ENCODE measurements at regions not wholly inside any gene's neighbourhood (a gene's known extent, or its start where the extent isn't known, plus 50 kb on each side); places are given as distances from the start of the nearest gene placed in this dataset.

GRCh38 chr4:74536557-74536956, 91.6 kb downstream of the AREG start:
- H3K4me3 ChIP-seq (ENCODE audit: low read depth, low read length), result no peak overlapping the region
- DNase-seq (ENCODE audit: low read depth), result no peak
- TF ChIP-seq CTCF (conservative IDR thresholded peaks at IDR 0.05; ENCODE audit: low read depth, low read length), result peak; percentile 56

GRCh38 chr4:74537459-74537858, 92.5 kb downstream of the AREG start:
- DNase-seq (ENCODE audit: low read depth), result no peak
- no peak for TF ChIP-seq CTCF (conservative IDR thresholded peaks at IDR 0.05; ENCODE audit: low read depth, low read length)
- H3K4me3 ChIP-seq (ENCODE audit: low read depth, low read length), result no peak overlapping the region

GRCh38 chr4:74539044-74539790, 94.3 kb downstream of the AREG start:
- peak; percentile 95 for DNase-seq (ENCODE audit: low read depth)

GRCh38 chr4:74540193-74540592, 95.3 kb downstream of the AREG start:
- no peak for DNase-seq (ENCODE audit: low read depth)
- H3K4me3 ChIP-seq (ENCODE audit: low read depth, low read length), result no peak overlapping the region
- TF ChIP-seq CTCF (conservative IDR thresholded peaks at IDR 0.05; ENCODE audit: low read depth, low read length), result no peak

More at GRCh38 chr4:74539044-74539790, 94.3 kb downstream of the AREG start:
- no peak for TF ChIP-seq CTCF (conservative IDR thresholded peaks at IDR 0.05; ENCODE audit: low read depth, low read length)
- H3K4me3 ChIP-seq (ENCODE audit: low read depth, low read length), result no peak overlapping the region

- no peak overlapping the region for H3K4me3 ChIP-seq (ENCODE audit: low read depth, low read length)
Measured at GRCh38 chr4:74541667-74542066, 96.7 kb downstream of the AREG start.

GRCh38 chr4:74543231-74543781, 98.4 kb downstream of the AREG start:
- no peak for DNase-seq (ENCODE audit: low read depth)
- no peak for TF ChIP-seq CTCF (conservative IDR thresholded peaks at IDR 0.05; ENCODE audit: low read depth, low read length)
- no peak overlapping the region for H3K4me3 ChIP-seq (ENCODE audit: low read depth, low read length)

More at GRCh38 chr4:74541667-74542066, 96.7 kb downstream of the AREG start:
- no peak for DNase-seq (ENCODE audit: low read depth)
- no peak for TF ChIP-seq CTCF (conservative IDR thresholded peaks at IDR 0.05; ENCODE audit: low read depth, low read length)

GRCh38 chr4:74543983-74544382, 99.0 kb downstream of the AREG start:
- TF ChIP-seq CTCF (conservative IDR thresholded peaks at IDR 0.05; ENCODE audit: low read depth, low read length), result no peak
- DNase-seq (ENCODE audit: low read depth), result no peak
- no peak overlapping the region for H3K4me3 ChIP-seq (ENCODE audit: low read depth, low read length)
